Heart left ventricle (tissue), 13 donors: ENCODE measurements at regions not wholly inside any gene's neighbourhood (a gene's known extent, or its start where the extent isn't known, plus 50 kb on each side); places are given as distances from the start of the nearest gene placed in this dataset.

Source experiments
- CTCF ChIP-seq, 12 donors: fragments of 200-600 bp; sonication (generic) in 4 of 12; IDR thresholded peaks; one replicate each; pipeline versions ENCODE4 v1.5.0 to v1.8.0; 2018 to 2022; ENCODE audit warnings: antibody characterized with exemption in 12 of 12, mild to moderate bottlenecking in 5 of 12
- POLR2A ChIP-seq, 2 donors: fragments of 450-650 bp; IDR thresholded peaks; one replicate each; pipeline ENCODE4 v1.6.1; 2017; ENCODE audit warnings: antibody characterized with exemption in 2 of 2, mild to moderate bottlenecking in 2 of 2, moderate library complexity in 2 of 2
- donor health status: ischemic (EF 13 %, LVEDD 7.1; RV severe dilation, severe dysfunction).
- donor health status: DM: no; HTN: yes; CAD: no.
- donor health status: DM: no; HTN: no; CAD: no.
- donor health status: ischemic (EF 25% LVEDD 6.9; RV normal size, moderate dysfunction).
- donor health status: ischemic (EF 25% LVEDD 5.7; RV mildly dilated, moderate dysfunction).
- donor health status: ischemic (EF 35%, LVEDD 5.7; RV mildly dilated, moderate dysfunction).
- donor health status: nonischemic (EF 11% LVEDD 7.7; RV severe dilation, severe dysfunction).
- donor health status: DM: yes; HTN: yes; CAD: no.
- donor health status: PGD.
- donor health status: ischemic (EF 29% LVEDD 5.4; RV normal size, mild dysfunction).
- donor health status: nonischemic (EF 23%, LVEDD 6.1; RV moderate dilation, normal function).

DNA sequence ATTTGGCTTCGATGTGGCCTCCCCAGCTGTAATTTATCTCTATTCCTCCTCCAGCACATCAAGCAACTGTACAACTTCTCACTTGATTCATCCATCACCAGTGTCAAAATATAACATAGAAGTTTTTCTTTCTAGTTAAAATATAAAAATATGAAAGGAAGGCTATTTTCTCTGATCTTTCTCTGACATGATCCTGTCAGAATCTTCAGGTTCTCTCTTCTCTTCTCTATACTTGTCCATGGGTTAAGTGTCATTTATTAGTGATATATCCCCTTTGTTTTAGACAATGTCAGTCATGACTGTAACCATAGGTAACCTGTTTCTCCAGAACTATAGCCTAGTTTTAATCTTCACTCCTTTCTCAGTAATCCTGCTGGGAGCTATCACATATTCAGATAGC is 132.5 kb upstream of the G2E3 start:
- no peak for TF ChIP-seq CTCF (IDR thresholded peaks at IDR 0.05)
- TF ChIP-seq POLR2A (IDR thresholded peaks at IDR 0.05) = no peak
